IMR-90 (cell line): ENCODE measurements at regions not wholly inside any gene's neighbourhood (a gene's known extent, or its start where the extent isn't known, plus 50 kb on each side); places are given as distances from the start of the nearest gene placed in this dataset.

Source experiments
- BHLHE40 ChIP-seq: fragments of 150-350 bp; IDR thresholded peaks from 2 replicates; pipeline ENCODE4 v1.6.1; 2016; ENCODE audit warnings: mild to moderate bottlenecking, low read depth, low read length
- CEBPB ChIP-seq: IDR thresholded peaks from 2 replicates; pipeline ENCODE4 v1.6.1; 2012; ENCODE audit warnings: low read depth, low read length, improper control_type of control experiment
- CTCF ChIP-seq: conservative IDR thresholded peaks from 2 replicates; pipeline ENCODE4 v1.5.1; 2012; ENCODE audit warnings: mild to moderate bottlenecking, low read depth, low read length, improper control_type of control experiment
- ELK1 ChIP-seq: fragments of 150-350 bp; IDR thresholded peaks from 2 replicates; pipeline ENCODE4 v1.6.1; 2016; ENCODE audit warnings: low read depth, mild to moderate bottlenecking, low read length, moderate library complexity, borderline replicate concordance
- MXI1 ChIP-seq: IDR thresholded peaks from 2 replicates; pipeline ENCODE4 v1.6.1; 2012; ENCODE audit warnings: low read depth, mild to moderate bottlenecking, low read length, moderate library complexity, borderline replicate concordance
- POLR2A ChIP-seq: IDR thresholded peaks from 2 replicates; pipeline ENCODE4 v1.6.1; 2012; ENCODE audit warnings: mild to moderate bottlenecking, low read depth, low read length
- RAD21 ChIP-seq: IDR thresholded peaks from 2 replicates; pipeline ENCODE4 v1.6.1; 2012; ENCODE audit warnings: low read length, improper control_type of control experiment
- RFX5 ChIP-seq: IDR thresholded peaks from 2 replicates; pipeline ENCODE4 v1.8.0; 2012; ENCODE audit warnings: low read depth, mild to moderate bottlenecking, low read length, moderate library complexity
- SMC3 ChIP-seq: fragments of 150-350 bp; IDR thresholded peaks from 2 replicates; pipeline ENCODE4 v1.6.1; 2016; ENCODE audit warnings: low read depth, mild to moderate bottlenecking, antibody characterized with exemption, low read length, moderate library complexity
- USF2 ChIP-seq: fragments of 150-350 bp; IDR thresholded peaks from 2 replicates; pipeline ENCODE4 v1.6.1; 2017; ENCODE audit warnings: mild to moderate bottlenecking, antibody characterized with exemption, low read length, low read depth

GRCh38 chr9:120299785-120300184, 280.2 kb downstream of the CDK5RAP2 start:
- TF ChIP-seq SMC3 (no peak), CTCF (no peak), USF2 (no peak), RAD21 (no peak), POLR2A (no peak), MXI1 (no peak), ELK1 (no peak), CEBPB (no peak), BHLHE40 (no peak), RFX5 (no peak)
